Activated CD4-positive, alpha-beta T cell treated with anti-CD3 and anti-CD28 coated beads, Interleukin-2, amount 50 U/mL, for 48 hours (primary cell): ENCODE measurements at regions not wholly inside any gene's neighbourhood (a gene's known extent, or its start where the extent isn't known, plus 50 kb on each side); places are given as distances from the start of the nearest gene placed in this dataset.

Source experiments
- DNase-seq, 2 experiments: peaks; one replicate each; pipeline ENCODE4 v3.0.0-alpha.2; 2020

DNA sequence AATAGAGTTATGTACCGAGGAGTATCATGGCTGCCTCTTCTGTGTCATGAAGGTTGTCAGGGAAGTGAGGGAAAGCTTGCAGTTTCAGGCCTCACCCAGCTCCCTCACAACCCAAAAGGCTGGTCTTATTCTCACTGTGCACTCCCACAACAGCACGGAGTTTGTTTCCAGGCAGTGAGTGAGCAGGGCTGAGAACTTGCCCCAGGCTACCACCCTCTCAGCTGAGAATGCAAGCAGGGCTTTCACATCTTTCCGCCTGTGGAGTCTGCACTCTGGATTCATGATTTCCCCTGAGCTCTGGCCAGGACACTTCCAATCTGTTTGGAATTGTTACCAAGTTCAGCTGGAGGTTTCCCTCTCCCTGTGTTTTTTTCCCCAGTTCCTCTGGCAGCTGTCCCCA lies 2284.7 kb upstream of the PCDH20 start:
- DNase-seq: no peak

DNA sequence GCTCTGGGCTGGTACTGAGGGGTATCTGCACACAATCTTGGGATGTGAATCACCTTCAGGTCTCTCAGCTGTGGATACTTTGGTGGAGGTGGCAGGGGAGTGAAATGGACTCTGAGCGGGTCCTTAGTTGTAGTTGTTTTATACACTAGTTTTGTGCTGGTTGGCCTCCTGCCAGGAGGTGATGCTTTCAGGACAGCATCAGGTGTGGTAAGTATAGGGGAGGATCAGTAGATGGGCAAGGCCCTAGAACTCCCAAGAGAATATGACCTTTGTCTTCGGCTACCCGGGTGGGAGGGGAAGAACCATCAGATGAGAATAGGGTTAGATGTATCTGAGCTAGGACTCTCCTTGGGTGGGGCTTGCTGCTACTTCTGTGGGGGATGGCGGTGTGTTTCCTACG lies 2284.3 kb upstream of the PCDH20 start:
- no peak for DNase-seq

DNA sequence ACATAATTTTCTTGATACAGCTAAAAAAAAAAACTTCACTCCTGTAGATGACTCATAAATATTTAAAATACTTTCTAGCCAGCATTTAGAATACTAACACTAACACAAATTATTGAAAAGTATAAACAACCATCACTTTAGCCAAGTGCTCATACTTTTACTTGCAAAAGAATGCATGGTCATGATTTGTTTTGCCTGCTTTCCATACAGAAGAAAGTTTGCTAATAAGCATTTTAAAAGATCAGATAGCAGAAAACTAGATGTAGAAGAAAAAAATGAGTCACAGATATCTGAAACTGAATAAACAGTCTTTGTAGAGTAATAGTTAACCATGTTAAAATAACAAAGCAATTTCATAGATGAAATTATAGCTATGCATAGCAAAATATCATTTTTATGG lies 2280.4 kb upstream of the PCDH20 start:
- no peak for DNase-seq

GRCh38 chr13:63693696-63694095 lies 2278.0 kb upstream of the PCDH20 start:
- DNase-seq: no peak

DNA sequence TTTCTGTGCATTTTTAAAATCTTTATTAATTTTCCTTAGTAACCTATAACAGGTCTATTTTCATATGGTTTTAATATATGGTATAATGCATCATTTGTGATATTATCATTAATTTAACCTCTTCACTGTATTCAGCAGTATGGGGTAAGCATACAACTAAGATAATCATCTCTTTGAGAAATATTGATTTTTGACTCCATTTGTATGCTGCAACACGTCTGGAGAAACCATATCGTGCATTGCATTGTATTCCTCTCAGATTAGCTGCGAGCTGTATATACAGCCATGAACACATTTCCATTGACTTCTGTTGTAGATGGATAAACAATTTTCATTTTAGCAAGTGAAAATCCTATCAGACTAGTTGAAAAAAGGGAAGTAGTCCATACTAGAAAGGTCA lies 2275.8 kb upstream of the PCDH20 start:
- DNase-seq: no peak

DNA sequence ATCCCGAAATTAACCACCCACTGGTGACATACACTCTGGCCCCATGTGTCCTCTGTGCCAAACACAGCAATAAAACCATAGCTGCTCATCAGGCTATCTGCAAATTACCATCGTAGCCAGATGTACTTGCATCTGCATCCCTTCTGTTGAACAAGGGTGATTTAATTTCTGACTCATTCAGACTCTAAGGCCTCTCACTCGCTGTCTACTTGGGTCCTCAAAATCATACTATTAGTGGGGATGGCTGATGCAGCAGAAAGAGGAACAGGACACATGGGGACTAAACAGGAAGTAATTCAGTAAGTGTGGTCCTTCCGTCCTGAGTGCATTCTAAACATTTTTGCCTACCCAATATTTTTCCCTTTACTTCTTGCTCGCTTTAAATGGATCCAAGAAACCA lies 2275.0 kb upstream of the PCDH20 start:
- DNase-seq: no peak

DNA sequence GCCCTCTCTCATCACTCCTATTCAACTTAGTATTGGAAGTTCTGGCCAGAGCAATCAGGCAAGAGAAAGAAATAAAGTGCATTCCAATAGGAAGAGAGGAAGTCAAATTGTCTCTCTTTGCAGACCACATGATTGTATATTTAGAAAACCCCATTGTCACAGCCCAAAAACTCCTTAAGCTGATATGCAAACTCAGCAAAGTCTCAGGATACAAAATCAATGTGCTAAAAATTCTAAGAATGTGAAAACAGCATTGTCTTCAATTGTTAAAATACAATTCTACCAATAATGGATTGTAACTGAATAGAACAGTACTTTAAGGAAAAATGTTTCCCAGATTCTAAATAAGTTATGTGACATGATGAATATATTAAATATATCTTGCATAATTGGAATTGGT lies 2269.2 kb upstream of the PCDH20 start:
- DNase-seq: no peak

GRCh38 chr13:63680704-63681103 lies 2265.1 kb upstream of the PCDH20 start:
- no peak for DNase-seq

DNA sequence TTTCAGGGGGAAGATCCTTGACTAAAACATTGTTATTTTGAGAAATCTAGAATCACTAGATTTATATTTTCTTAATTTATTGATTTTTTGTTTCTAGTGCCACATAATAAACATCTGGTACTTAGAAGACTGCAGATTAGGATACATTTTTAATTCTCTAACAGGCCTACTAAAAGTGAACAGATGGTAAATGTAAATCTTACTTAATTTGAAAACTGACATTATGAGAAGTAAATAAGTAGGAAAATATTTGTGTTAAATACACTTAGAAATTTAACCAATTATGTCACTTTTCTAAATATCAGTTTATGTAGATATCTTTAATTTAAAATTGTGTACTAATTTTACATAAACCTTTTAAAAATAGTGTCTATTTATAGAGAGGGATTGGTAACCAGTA lies 2255.6 kb upstream of the PCDH20 start:
- no peak for DNase-seq

DNA sequence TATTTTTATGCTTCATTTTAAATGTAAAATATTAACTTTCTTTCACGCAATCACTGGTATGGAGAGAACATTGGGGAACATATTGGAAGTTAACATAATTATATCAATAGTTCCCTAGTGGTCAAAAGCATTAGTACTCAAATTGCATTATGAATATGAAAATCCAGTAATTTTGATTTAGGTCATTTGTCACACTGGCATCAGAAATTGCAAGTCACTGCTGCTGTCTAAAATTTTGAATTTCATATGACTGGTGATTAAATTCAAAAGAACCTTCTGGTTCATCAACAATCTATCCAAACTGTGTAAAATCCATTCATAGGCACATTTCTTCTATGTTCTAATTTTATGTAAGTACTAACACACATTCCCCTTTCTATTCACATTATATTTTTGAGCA lies 2235.7 kb upstream of the PCDH20 start:
- DNase-seq: no peak

DNA sequence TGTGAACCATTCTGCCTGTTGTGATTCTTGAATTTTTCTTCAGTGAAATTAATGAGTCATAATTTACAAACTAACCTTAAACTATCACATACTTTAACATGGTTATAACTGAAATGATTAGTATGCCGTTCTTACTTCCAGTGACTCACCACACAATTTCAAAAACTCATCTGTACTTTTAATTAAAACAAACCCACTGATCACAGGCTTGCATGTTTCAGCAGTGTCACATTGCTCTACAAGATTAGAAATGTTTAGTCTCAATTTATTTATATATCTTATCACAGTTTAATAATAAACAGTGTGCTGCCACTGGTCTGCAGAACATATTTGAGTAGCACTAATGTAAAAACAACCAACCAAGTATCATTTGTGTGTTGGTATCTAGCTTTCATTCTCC lies 2227.9 kb upstream of the PCDH20 start:
- DNase-seq: no peak

DNA sequence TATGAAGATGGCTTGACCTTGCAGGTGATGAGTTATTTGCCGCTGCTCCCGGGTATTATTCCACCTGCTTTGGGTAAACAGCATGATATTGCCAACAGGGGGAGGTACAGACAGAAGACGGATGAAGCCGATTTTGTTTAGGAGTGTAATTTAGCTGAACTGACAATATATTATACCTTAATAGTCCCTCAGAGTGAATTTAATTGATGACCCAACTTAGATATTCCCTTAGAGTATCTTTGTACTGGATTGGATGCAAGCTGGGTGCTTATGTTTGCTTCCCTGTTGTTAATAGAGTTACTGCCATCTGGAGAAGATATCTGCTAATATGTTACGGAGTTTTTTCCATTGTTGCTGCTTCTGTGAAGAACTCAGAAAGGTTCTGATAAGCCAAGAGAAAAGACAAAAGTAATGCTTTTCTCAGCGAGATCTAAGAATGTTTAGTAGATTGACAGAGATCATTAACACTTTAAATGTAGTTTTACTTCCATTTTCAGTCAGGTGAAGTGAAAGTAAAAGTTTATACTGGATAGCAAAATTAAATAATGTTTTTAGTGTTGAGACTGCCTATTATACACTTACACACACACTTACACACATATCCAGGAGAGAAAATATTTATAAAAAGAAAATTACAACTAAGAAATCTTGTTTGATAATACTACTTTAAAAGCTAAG lies 2220.8 kb upstream of the PCDH20 start:
- no peak for DNase-seq

DNA sequence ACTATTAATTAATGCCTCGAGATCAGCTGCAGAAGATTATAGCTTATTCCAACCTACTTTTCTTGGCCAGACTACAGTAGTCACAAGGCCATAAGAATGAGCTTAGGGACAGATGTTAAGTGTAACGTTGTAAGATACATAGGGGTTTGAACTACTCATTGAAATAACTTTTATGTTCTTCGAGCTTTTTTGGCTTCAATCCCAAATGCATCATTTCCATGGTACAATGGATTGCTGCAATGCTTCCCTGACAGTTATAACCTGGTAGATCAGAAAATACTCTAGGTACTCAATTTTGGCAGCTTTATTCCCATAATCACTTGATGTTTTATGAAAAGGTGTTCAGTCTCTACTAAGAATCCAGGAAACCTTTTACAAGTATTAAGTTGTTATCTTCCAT lies 2216.7 kb upstream of the PCDH20 start:
- DNase-seq: no peak

DNA sequence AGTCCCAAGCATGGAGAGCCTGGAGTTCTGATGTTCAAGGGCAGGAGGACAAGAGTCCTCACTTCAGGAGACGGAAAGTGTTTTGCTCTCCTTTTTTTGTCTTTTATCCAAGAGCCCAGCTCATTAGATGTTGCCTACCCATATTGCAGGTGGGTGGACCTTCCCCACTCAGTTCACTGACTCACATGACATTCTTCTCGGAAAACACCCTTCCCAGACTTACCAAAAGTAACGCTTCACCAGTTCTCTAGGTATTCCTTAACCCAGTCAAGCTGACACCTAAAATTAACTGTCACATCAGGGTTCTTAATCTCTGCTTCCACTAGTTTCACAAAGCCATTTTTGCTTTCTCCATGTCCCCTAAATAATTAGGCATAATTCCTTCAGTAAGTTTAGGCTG lies 2215.4 kb upstream of the PCDH20 start:
- DNase-seq: no peak

DNA sequence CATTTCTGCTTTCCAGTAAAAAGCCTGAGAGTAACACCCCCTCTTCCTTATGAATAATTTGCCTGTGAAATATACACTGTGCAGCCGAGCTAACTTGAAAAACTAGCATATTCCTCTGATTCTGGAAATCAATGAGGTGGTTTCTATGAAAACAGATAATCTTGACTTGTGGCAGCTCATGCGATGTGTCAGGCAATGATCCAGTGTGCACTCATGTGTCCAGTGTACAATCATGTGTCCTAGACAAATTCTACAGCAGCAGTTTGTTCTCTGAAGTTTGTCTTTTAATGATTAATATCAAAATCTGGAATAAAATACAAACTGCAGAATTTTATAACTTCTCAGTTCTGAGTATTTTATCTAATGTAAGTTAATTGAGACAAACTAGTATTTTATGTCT lies 2213.9 kb upstream of the PCDH20 start:
- no peak for DNase-seq

GRCh38 chr13:63628310-63628709 lies 2212.7 kb upstream of the PCDH20 start:
- no peak for DNase-seq

DNA sequence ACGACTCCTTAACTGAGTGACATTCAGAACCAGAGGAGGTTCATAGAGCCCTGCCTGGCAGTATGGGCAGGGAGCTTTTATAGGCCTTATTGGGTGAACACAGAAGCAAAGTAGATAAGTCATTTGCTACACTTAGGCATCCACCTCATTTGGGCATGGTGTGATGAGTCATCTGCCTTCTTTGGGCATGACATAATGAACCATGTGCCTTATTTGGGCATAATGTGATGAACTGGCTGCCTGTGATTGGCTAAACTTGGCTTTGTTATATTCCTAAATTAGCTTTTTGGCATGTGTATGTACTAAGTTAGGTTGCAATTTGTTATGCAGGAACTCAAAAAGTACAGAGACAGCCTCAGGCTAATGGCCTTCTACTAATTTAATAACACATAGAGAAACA lies 2210.2 kb upstream of the PCDH20 start:
- no peak for DNase-seq

DNA sequence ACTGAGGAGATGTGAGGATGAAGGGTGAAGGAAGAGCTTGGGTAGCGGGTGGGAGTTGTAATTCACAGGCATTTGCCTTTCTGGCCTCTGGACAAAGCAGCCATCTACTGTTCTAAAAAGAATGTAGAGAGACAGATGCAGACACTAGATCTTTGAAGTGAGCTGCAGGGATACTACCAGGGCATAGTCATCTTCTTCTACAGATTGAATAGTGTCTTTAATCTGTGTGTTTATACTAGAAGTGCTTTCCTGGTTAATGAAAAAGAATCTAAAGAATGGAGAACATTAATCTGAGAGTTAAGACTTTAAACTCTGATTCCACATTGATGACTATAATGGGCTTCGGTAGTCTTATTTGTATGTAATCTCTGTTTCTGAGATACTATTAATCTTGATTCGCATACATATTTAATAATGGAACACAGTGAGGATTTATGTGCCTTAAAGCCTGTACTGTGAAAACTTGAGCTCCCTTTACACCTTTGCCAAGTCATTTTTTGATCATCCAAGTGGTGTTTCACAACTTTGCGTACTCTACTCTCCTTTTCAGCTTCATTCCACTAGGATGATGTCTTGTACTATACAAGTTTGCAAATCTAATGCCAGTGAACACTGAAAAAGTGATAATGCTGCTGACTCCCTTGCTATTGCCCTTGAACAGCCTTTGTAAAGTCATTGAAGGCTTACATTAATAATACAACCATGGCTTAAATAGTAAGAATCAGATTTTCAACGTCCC lies 2199.4 kb upstream of the PCDH20 start:
- no peak for DNase-seq

DNA sequence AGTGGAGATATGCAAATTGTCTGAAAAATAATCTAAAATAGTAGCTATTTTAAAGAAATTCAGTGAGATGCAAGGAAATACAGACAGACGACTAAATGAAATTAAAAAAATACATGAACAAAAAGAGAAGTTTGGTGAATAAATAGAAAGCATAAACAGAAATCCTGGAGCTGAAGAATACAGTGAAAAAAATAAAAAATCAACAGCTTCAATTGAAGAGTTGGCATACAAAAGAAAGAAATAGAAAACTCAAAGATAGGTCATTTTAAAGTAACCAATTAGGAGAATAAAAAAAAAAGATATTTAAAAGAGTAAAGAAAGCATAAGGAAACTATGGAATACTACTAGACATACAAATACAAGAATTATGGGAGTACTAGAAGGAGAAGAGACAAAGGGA lies 2191.5 kb upstream of the PCDH20 start:
- DNase-seq: no peak

DNA sequence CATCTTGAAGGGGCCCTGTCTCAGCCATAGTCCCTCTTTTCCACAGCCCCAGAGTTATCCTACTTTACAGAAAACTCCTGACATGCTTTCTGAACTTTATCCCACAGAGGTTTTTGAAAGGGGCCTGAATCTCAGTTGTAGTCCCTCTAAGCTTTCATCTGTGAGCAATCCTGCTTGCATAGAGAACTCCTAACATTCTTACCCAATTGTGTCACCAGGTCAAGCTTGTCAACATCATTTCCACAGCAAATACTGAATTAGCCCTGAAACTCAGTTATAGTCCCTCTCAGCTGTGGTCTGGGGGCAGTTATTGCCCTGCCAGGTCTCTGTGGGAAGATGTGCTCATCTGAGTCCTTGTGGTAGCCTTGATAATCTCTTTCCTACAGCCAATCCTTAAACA lies 2190.3 kb upstream of the PCDH20 start:
- no peak for DNase-seq

- no peak for DNase-seq
Measured at GRCh38 chr13:63605403-63605802, 2189.8 kb upstream of the PCDH20 start.

GRCh38 chr13:63595811-63596210 lies 2180.2 kb upstream of the PCDH20 start:
- DNase-seq: no peak

GRCh38 chr13:63586467-63586866 lies 2170.8 kb upstream of the PCDH20 start:
- DNase-seq: no peak

DNA sequence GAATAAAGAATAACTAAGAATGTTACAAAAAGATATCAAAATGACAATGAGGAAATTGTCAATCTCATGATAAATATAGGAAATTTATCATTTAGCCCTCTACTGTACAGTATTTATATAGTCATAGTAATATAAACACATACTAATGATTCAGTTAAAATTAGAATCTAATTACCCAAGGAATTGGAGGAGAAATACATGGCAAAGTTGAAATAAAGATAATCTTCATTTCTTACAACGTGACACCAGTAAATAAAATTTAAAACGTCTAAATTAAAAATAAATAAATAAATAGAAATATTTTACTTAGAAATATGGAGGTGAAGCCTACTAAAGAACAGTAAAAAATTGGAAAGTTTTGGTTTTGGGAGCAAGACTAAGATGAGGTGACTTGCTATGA lies 2163.1 kb upstream of the PCDH20 start:
- no peak for DNase-seq

GRCh38 chr13:63567031-63567430 lies 2151.4 kb upstream of the PCDH20 start:
- no peak for DNase-seq
